GM18868 (cell line): ENCODE measurements at regions not wholly inside any gene's neighbourhood (a gene's known extent, or its start where the extent isn't known, plus 50 kb on each side); places are given as distances from the start of the nearest gene placed in this dataset.
"Not testable (repeated sequence)": the region's sequence is repeated elsewhere in the genome, so short reads cannot be mapped to it uniquely, and the experiment has no call there.

Source experiments
- ATAC-seq: cut with Tn5 transposase; IDR thresholded peaks from one replicate; pipeline ENCODE4 v1.9.1; 2021; ENCODE audit warnings: mild to moderate bottlenecking, moderate library complexity; ENCODE audit not compliant: unreplicated experiment

GRCh38 chr6:65997539-65997938 is 290.5 kb upstream of the EYS start:
- ATAC-seq: no peak

GRCh38 chr6:65996096-65996495 is 289.1 kb upstream of the EYS start:
- ATAC-seq: no peak

- no peak for ATAC-seq
Measured at GRCh38 chr6:65989676-65990075, 282.6 kb upstream of the EYS start.

- ATAC-seq: no peak
Measured at GRCh38 chr6:65988006-65988405, 281.0 kb upstream of the EYS start.

- no peak for ATAC-seq
Measured at GRCh38 chr6:65984089-65984488, 277.1 kb upstream of the EYS start.

GRCh38 chr6:65979120-65979519 is 272.1 kb upstream of the EYS start:
- ATAC-seq: no peak

GRCh38 chr6:65971252-65971651 is 264.2 kb upstream of the EYS start:
- not testable (repeated sequence) for ATAC-seq

GRCh38 chr6:65964261-65964660 is 257.2 kb upstream of the EYS start:
- ATAC-seq: no peak

- ATAC-seq: no peak
Measured at GRCh38 chr6:65955034-65955433, 248.0 kb upstream of the EYS start.

GRCh38 chr6:65948062-65948461 is 241.0 kb upstream of the EYS start:
- ATAC-seq: no peak

GRCh38 chr6:65943548-65943947 is 236.5 kb upstream of the EYS start:
- ATAC-seq: no peak

- ATAC-seq: no peak
Measured at GRCh38 chr6:65943051-65943450, 236.0 kb upstream of the EYS start.

GRCh38 chr6:65938000-65938399 is 231.0 kb upstream of the EYS start:
- no peak for ATAC-seq

- no peak for ATAC-seq
Measured at GRCh38 chr6:65935412-65935811, 228.4 kb upstream of the EYS start.

- no peak for ATAC-seq
Measured at GRCh38 chr6:65933390-65933789, 226.4 kb upstream of the EYS start.

GRCh38 chr6:65927141-65927540 is 220.1 kb upstream of the EYS start:
- ATAC-seq: no peak

- no peak for ATAC-seq
Measured at GRCh38 chr6:65924411-65924810, 217.4 kb upstream of the EYS start.

GRCh38 chr6:65922049-65922448 is 215.0 kb upstream of the EYS start:
- ATAC-seq: no peak

- no peak for ATAC-seq
Measured at GRCh38 chr6:65908065-65908464, 201.0 kb upstream of the EYS start.

GRCh38 chr6:65903992-65904391 is 197.0 kb upstream of the EYS start:
- ATAC-seq: no peak

GRCh38 chr6:65900928-65901327 is 193.9 kb upstream of the EYS start:
- no peak for ATAC-seq

- no peak for ATAC-seq
Measured at GRCh38 chr6:65896140-65896539, 189.1 kb upstream of the EYS start.

- no peak for ATAC-seq
Measured at GRCh38 chr6:65876668-65877067, 169.6 kb upstream of the EYS start.

GRCh38 chr6:65852369-65852852 is 145.4 kb upstream of the EYS start:
- ATAC-seq: no peak
